H9 (cell line): ENCODE measurements at regions not wholly inside any gene's neighbourhood (a gene's known extent, or its start where the extent isn't known, plus 50 kb on each side); places are given as distances from the start of the nearest gene placed in this dataset.

ENCODE experiments used
- DNase-seq: peaks from one replicate; pipeline ENCODE4 v3.0.0-alpha.2; 2017
- H2AFZ ChIP-seq: one replicate; pipeline ENCODE4 v1.6.1; 2013; ENCODE audit warnings: mild to moderate bottlenecking, low read length, control low read depth, moderate library complexity
- H2AK5ac ChIP-seq: 2 replicates; pipeline ENCODE4 v1.6.1; 2013; ENCODE audit warnings: low read length, control low read depth, mixed read lengths; ENCODE audit not compliant: insufficient read length
- H2BK120ac ChIP-seq: one replicate; pipeline ENCODE4 v1.6.1; 2013; ENCODE audit warnings: low read depth, mild to moderate bottlenecking, low read length, control low read depth, inconsistent platforms; ENCODE audit not compliant: poor library complexity, severe bottlenecking
- H2BK12ac ChIP-seq: 2 replicates; pipeline ENCODE4 v1.6.1; 2013; ENCODE audit warnings: low read length, control low read depth, mixed read lengths, low read depth; ENCODE audit not compliant: insufficient read length
- H2BK15ac ChIP-seq: 2 replicates; pipeline ENCODE4 v1.6.1; 2013; ENCODE audit warnings: low read depth, low read length, control low read depth
- H2BK20ac ChIP-seq: one replicate; pipeline ENCODE4 v1.6.1; 2013; ENCODE audit warnings: low read depth, mild to moderate bottlenecking, low read length, control low read depth, inconsistent platforms; ENCODE audit not compliant: poor library complexity, severe bottlenecking
- H2BK5ac ChIP-seq: 2 replicates; pipeline ENCODE4 v1.6.1; 2013; ENCODE audit warnings: low read length, control low read depth, mixed read lengths; ENCODE audit not compliant: insufficient read length
- H3K14ac ChIP-seq: 2 replicates; pipeline ENCODE4 v1.6.1; 2013; ENCODE audit warnings: low read length, control low read depth; ENCODE audit not compliant: insufficient read depth
- H3K18ac ChIP-seq: 2 replicates; pipeline ENCODE4 v1.6.1; 2013; ENCODE audit warnings: low read depth, mild to moderate bottlenecking, mixed read lengths, low read length, control low read depth; ENCODE audit not compliant: insufficient read length
- H3K23ac ChIP-seq: 2 replicates; pipeline ENCODE4 v1.6.1; 2013; ENCODE audit warnings: low read length, control low read depth, mixed read lengths, low read depth; ENCODE audit not compliant: insufficient read length
- H3K23me2 ChIP-seq: 2 replicates; pipeline ENCODE4 v1.6.1; 2013; ENCODE audit warnings: low read depth, mild to moderate bottlenecking, mixed read lengths, low read length, control low read depth; ENCODE audit not compliant: insufficient read length, poor library complexity, severe bottlenecking
- H3K27ac ChIP-seq: 2 replicates; pipeline ENCODE4 v1.5.1; 2013; ENCODE audit warnings: low read length, control low read depth, mixed read lengths, low read depth; ENCODE audit not compliant: insufficient read length
- H3K27me3 ChIP-seq: 2 replicates; pipeline ENCODE4 v1.6.1; 2013; ENCODE audit warnings: low read length, control low read depth, inconsistent platforms; ENCODE audit not compliant: insufficient read depth
- H3K4ac ChIP-seq: 2 replicates; pipeline ENCODE4 v1.6.1; 2013; ENCODE audit warnings: low read depth, mild to moderate bottlenecking, control low read depth, inconsistent platforms, low read length, moderate library complexity
- H3K4me1 ChIP-seq: 2 replicates; pipeline ENCODE4 v1.6.1; 2013; ENCODE audit warnings: low read length, control low read depth, inconsistent platforms; ENCODE audit not compliant: insufficient read depth
- H3K4me2 ChIP-seq: 2 replicates; pipeline ENCODE4 v1.6.1; 2013; ENCODE audit warnings: low read length, control low read depth, mixed read lengths; ENCODE audit not compliant: insufficient read length, insufficient read depth
- H3K56ac ChIP-seq: 2 replicates; pipeline ENCODE4 v1.6.1; 2013; ENCODE audit warnings: low read depth, mild to moderate bottlenecking, mixed read lengths, low read length, control low read depth; ENCODE audit not compliant: insufficient read length
- H3K79me1 ChIP-seq: 2 replicates; pipeline ENCODE4 v1.6.1; 2013; ENCODE audit warnings: low read depth, mild to moderate bottlenecking, moderate library complexity, low read length, control low read depth, inconsistent platforms; ENCODE audit not compliant: insufficient read depth, poor library complexity, severe bottlenecking
- H3K79me2 ChIP-seq: 2 replicates; pipeline ENCODE4 v1.6.1; 2013; ENCODE audit warnings: low read length, control low read depth, inconsistent platforms; ENCODE audit not compliant: insufficient read depth
- H3K9ac ChIP-seq: 2 replicates; pipeline ENCODE4 v1.6.1; 2013; ENCODE audit warnings: low read length, control low read depth, mixed read lengths; ENCODE audit not compliant: insufficient read length; ENCODE audit errors: extremely low read depth
- H3K9me3 ChIP-seq: one replicate; pipeline ENCODE4 v1.6.1; 2013; ENCODE audit warnings: low read depth, low read length, inconsistent platforms; ENCODE audit not compliant: control insufficient read depth
- H3T11ph ChIP-seq: one replicate; pipeline ENCODE4 v1.6.1; 2013; ENCODE audit warnings: mild to moderate bottlenecking, low read length, control low read depth, inconsistent platforms
- H4K20me1 ChIP-seq: one replicate; pipeline ENCODE4 v1.6.1; 2013; ENCODE audit not compliant: control insufficient read depth, insufficient read length, insufficient read depth
- H4K5ac ChIP-seq: 2 replicates; pipeline ENCODE4 v1.6.1; 2013; ENCODE audit warnings: low read depth, mild to moderate bottlenecking, mixed read lengths, low read length, control low read depth; ENCODE audit not compliant: insufficient read length
- H4K8ac ChIP-seq: replicated peaks from 2 replicates; pipeline ENCODE4 v1.6.1; 2013; ENCODE audit warnings: low read length, control low read depth, mixed read lengths, low read depth; ENCODE audit not compliant: insufficient read length
- H4K91ac ChIP-seq: 2 replicates; pipeline ENCODE4 v1.6.1; 2013; ENCODE audit warnings: low read depth, mild to moderate bottlenecking, moderate library complexity, mixed read lengths, low read length, control low read depth; ENCODE audit not compliant: insufficient read length
- H3K27ac Mint-ChIP-seq, 3 experiments: 2 replicates in 2 of 3; 3 replicates in 1 of 3; pipeline ENCODE4 v1.8.0; 2020 to 2021; ENCODE audit warnings: mixed read lengths in 3 of 3, mild to moderate bottlenecking in 1 of 3, moderate library complexity in 1 of 3
- H3K27me3 Mint-ChIP-seq: 2 replicates; pipeline ENCODE4 v1.8.0; 2021; ENCODE audit warnings: low read depth, mild to moderate bottlenecking, moderate library complexity, mixed read lengths
- H3K36me3 Mint-ChIP-seq, 3 experiments: 2 replicates in 2 of 3; 3 replicates in 1 of 3; pipeline ENCODE4 v1.8.0; 2020 to 2021; ENCODE audit warnings: low read depth in 3 of 3, mixed read lengths in 3 of 3; ENCODE audit not compliant: insufficient read depth in 1 of 3
- H3K4me1 Mint-ChIP-seq, 2 experiments: 2 replicates each; pipeline ENCODE4 v1.8.0; 2020; ENCODE audit warnings: mixed read lengths in 2 of 2
- H3K4me3 Mint-ChIP-seq, 2 experiments: 2 replicates in 1 of 2; 3 replicates in 1 of 2; pipeline ENCODE4 v1.8.0; 2020 to 2021; ENCODE audit warnings: mild to moderate bottlenecking in 2 of 2, mixed read lengths in 2 of 2, moderate library complexity in 1 of 2
- H3K9me3 Mint-ChIP-seq, 2 experiments: 2 replicates in 1 of 2; 3 replicates in 1 of 2; pipeline ENCODE4 v1.8.0; 2020; ENCODE audit warnings: mild to moderate bottlenecking in 2 of 2, mixed read lengths in 2 of 2, moderate library complexity in 1 of 2
- CTCF ChIP-seq: fragments of 200-600 bp; sonication (generic); conservative IDR thresholded peaks from 3 replicates; pipeline ENCODE4 v1.8.0; 2021; ENCODE audit warnings: antibody characterized with exemption, mild to moderate bottlenecking
- WGBS: extraction: QIAGEN DNeasy Blood & Tissue Kit; methylation state at CpG from one replicate; pipeline ENCODE4 v1.1.7; 2013; ENCODE audit warnings: missing lambda C conversion rate, low lambda C conversion rate, mixed read lengths; ENCODE audit not compliant: insufficient read length; ENCODE audit errors: extremely low coverage; 5-methylcytosine and 5-hydroxymethylcytosine counted together

DNA sequence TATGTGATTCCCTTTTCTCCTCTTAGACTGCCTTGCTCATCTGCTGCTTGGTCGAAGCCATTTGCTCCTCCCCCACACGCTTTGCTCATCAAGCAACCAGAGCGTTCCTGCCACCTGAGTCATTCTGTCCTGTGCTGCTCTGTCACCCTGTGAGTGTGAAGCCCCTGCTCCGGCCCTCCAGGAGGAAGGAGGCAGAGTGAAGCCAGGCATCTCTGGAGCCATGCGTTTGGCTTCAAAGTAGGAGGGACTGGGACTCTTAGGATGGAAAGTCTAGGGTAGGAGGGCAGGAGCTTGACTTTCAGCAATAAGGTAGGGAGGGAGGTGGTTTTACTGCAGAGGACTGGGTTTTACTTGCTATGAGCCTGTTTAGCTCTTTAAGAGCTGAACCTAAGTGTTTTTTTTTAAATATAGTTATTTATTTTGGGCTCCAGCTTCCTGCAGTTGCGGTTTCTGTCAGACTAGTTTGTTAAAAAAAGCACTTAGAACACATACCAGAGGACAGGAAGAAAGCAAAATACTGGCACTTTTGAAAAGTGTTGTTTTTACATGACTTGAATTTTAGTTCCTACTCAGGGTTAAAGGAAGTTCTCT, 63.6 kb downstream of the SPINK2 start:
- no peak overlapping the region for H2BK20ac ChIP-seq
- H2BK15ac ChIP-seq: no peak overlapping the region
- TF ChIP-seq CTCF: no peak
- no peaks in the 10 kb centered on the region for H3K9me3 ChIP-seq
- no peaks in the 10 kb centered on the region for H3K9me3 Mint-ChIP-seq
- H2BK120ac ChIP-seq: no peak overlapping the region
- H3K79me2 ChIP-seq: no peaks in the 10 kb centered on the region
- no peak overlapping the region for H4K5ac ChIP-seq
- no peak overlapping the region for H3K14ac ChIP-seq
- no peak overlapping the region for H4K8ac ChIP-seq
- no peaks in the 10 kb centered on the region for H3K27me3 ChIP-seq
- no peak overlapping the region for H2BK5ac ChIP-seq
- peak overlapping the region; percentile 21 for H3K18ac ChIP-seq
- H3K4me2 ChIP-seq: no peak overlapping the region
- peaks cover 38 to 44% of the 10 kb centered on the region in 2 experiments for H3K4me1 Mint-ChIP-seq
- no CpG with 5 or more reads among the region's 6 CpGs for WGBS
- H2AFZ ChIP-seq: peak overlapping the region; percentile 82
- peak overlapping the region in 2 of 3 experiments; percentile 5 to 36; a peak in 2 of 7 replicates for H3K27ac Mint-ChIP-seq
- DNase-seq: peak; percentile 89
- H3K79me1 ChIP-seq: no peaks in the 10 kb centered on the region
- peaks cover 12% of the 10 kb centered on the region; the same call in 1 of the 2 replicates for H3K4me1 ChIP-seq
- H3K9ac ChIP-seq: no peak overlapping the region
- no peak overlapping the region for H3K56ac ChIP-seq
- no peaks in the 10 kb centered on the region for H4K20me1 ChIP-seq
- H2AK5ac ChIP-seq: no peak overlapping the region
- no peak overlapping the region for H3T11ph ChIP-seq
- H2BK12ac ChIP-seq: no peak overlapping the region
- H3K36me3 Mint-ChIP-seq: no peaks in the 10 kb centered on the region
- no peaks in the 10 kb centered on the region for H3K23me2 ChIP-seq
- H3K4ac ChIP-seq: no peak overlapping the region
- H3K27me3 Mint-ChIP-seq: peaks cover 2% of the 10 kb centered on the region; the same call in 1 of the 2 replicates
- no peak overlapping the region for H3K23ac ChIP-seq
- H3K27ac ChIP-seq: no peak overlapping the region
- no peak overlapping the region for H4K91ac ChIP-seq
- H3K4me3 Mint-ChIP-seq: no peak overlapping the region
